Neural cell (in vitro differentiated cells): ENCODE measurements at regions not wholly inside any gene's neighbourhood (a gene's known extent, or its start where the extent isn't known, plus 50 kb on each side); places are given as distances from the start of the nearest gene placed in this dataset.
A peak's percentile ranks its signal among the peaks of the same experiment; 100 is the strongest.

Experiments used
- H2AFZ ChIP-seq: fragments of 200-600, 300-800 bp; sonication (generic), shearing (Covaris generic); 2 replicates; pipeline ENCODE4 v1.6.0; 2014; ENCODE audit warnings: low read depth, mild to moderate bottlenecking, antibody characterized with exemption, low read length, moderate library complexity
- H3F3A ChIP-seq: fragments of 200-600 bp; shearing (Covaris generic); 2 replicates; pipeline ENCODE4 v1.6.1; 2016; ENCODE audit warnings: mild to moderate bottlenecking, moderate library complexity, mixed read lengths, antibody characterized with exemption, low read length; ENCODE audit not compliant: insufficient read depth, poor library complexity, severe bottlenecking
- H3K27ac ChIP-seq: fragments of 200-600, 300-800 bp; sonication (generic), shearing (Covaris generic); 2 replicates; pipeline ENCODE4 v1.5.1; 2014; ENCODE audit warnings: mild to moderate bottlenecking, low read length, moderate library complexity
- H3K27me3 ChIP-seq: fragments of 300-800, 200-600 bp; sonication (generic), shearing (Covaris generic); 2 replicates; pipeline ENCODE4 v1.6.0; 2014; ENCODE audit warnings: mild to moderate bottlenecking, low read depth, low read length, moderate library complexity; ENCODE audit not compliant: insufficient read depth
- H3K36me3 ChIP-seq: fragments of 300-800, 200-600 bp; sonication (generic), shearing (Covaris generic); 2 replicates; pipeline ENCODE4 v1.5.1; 2014; ENCODE audit warnings: mild to moderate bottlenecking, antibody characterized with exemption, low read length, moderate library complexity; ENCODE audit not compliant: insufficient read depth
- H3K4me2 ChIP-seq: fragments of 300-800, 200-600 bp; sonication (generic), shearing (Covaris generic); 2 replicates; pipeline ENCODE4 v1.6.0; 2014; ENCODE audit warnings: mild to moderate bottlenecking, low read length
- H3K4me3 ChIP-seq: fragments of 300-800, 200-600 bp; sonication (generic), shearing (Covaris generic); 2 replicates; pipeline ENCODE4 v1.5.1; 2014; ENCODE audit warnings: mild to moderate bottlenecking, low read length, moderate library complexity
- H3K79me2 ChIP-seq: fragments of 200-600 bp; shearing (Covaris generic); replicated peaks from 2 replicates; pipeline ENCODE4 v1.6.0; 2014; ENCODE audit warnings: mild to moderate bottlenecking, low read length, moderate library complexity; ENCODE audit not compliant: insufficient read depth
- H3K9ac ChIP-seq: fragments of 300-800, 200-600 bp; sonication (generic), shearing (Covaris generic); 2 replicates; pipeline ENCODE4 v1.6.1; 2016; ENCODE audit warnings: mild to moderate bottlenecking, low read length, mixed read lengths
- H3K9me2 ChIP-seq: fragments of 200-600 bp; shearing (Covaris generic); 2 replicates; pipeline ENCODE4 v1.6.1; 2016; ENCODE audit warnings: mild to moderate bottlenecking, low read length, mixed read lengths; ENCODE audit not compliant: insufficient read depth
- H3K9me3 ChIP-seq: fragments of 200-600, 300-800 bp; sonication (generic), shearing (Covaris generic); 2 replicates; pipeline ENCODE4 v1.6.1; 2016; ENCODE audit warnings: mild to moderate bottlenecking, mixed run types, low read length, moderate library complexity, mixed read lengths
- H4K20me1 ChIP-seq: fragments of 200-600 bp; shearing (Covaris generic); 2 replicates; pipeline ENCODE4 v1.6.1; 2016; ENCODE audit warnings: mild to moderate bottlenecking, mixed run types; ENCODE audit not compliant: insufficient read depth
- CTCF ChIP-seq: fragments of 450-650 bp; IDR thresholded peaks from 2 replicates; pipeline ENCODE4 v1.5.1; 2014; ENCODE audit warnings: antibody characterized with exemption, mild to moderate bottlenecking, moderate library complexity; ENCODE audit not compliant: poor library complexity, severe bottlenecking
- EP300 ChIP-seq: fragments of 450-650 bp; conservative IDR thresholded peaks from 2 replicates; pipeline ENCODE4 v1.6.1; 2014; ENCODE audit warnings: antibody characterized with exemption, mild to moderate bottlenecking, moderate library complexity; ENCODE audit not compliant: poor library complexity, severe bottlenecking
- EZH2 ChIP-seq: fragments of 200-600, 300-800 bp; shearing (Covaris generic), sonication (generic); IDR thresholded peaks from 2 replicates; pipeline ENCODE4 v1.6.1; 2014; ENCODE audit warnings: antibody characterized with exemption, low read length, borderline replicate concordance, mild to moderate bottlenecking; ENCODE audit not compliant: insufficient read depth, poor library complexity, severe bottlenecking
- MXI1 ChIP-seq: fragments of 450-650 bp; conservative IDR thresholded peaks from 2 replicates; pipeline ENCODE4 v1.6.1; 2014; ENCODE audit warnings: antibody characterized with exemption, mild to moderate bottlenecking; ENCODE audit not compliant: poor library complexity, severe bottlenecking
- POLR2AphosphoS5 ChIP-seq: IDR thresholded peaks from 2 replicates; pipeline ENCODE4 v1.6.1; 2012
- RAD21 ChIP-seq: fragments of 450-650 bp; conservative IDR thresholded peaks from 2 replicates; pipeline ENCODE4 v1.6.1; 2014; ENCODE audit warnings: antibody characterized with exemption, mild to moderate bottlenecking, moderate library complexity
- REST ChIP-seq: IDR thresholded peaks from 2 replicates; pipeline ENCODE4 v1.6.1; 2012; ENCODE audit warnings: borderline replicate concordance
- SMC3 ChIP-seq: fragments of 450-650 bp; conservative IDR thresholded peaks from 2 replicates; pipeline ENCODE4 v1.6.1; 2014; ENCODE audit warnings: antibody characterized with exemption, mild to moderate bottlenecking, moderate library complexity; ENCODE audit not compliant: poor library complexity
- TAF1 ChIP-seq: IDR thresholded peaks from 2 replicates; pipeline ENCODE4 v1.6.1; 2012; ENCODE audit warnings: low read depth

GRCh38 chr12:100724071-100724470 lies 70.5 kb upstream of the ANO4 start:
- Histone ChIP-seq H3K79me2 (no peaks in the 10 kb centered on the region), H3K9ac (no peak overlapping the region), H3K27me3 (peaks cover 11% of the 10 kb centered on the region), H3F3A (no peaks in the 10 kb centered on the region), H4K20me1 (no peaks in the 10 kb centered on the region), H3K9me3 (no peaks in the 10 kb centered on the region), H3K4me3 (no peak overlapping the region), H3K36me3 (no peaks in the 10 kb centered on the region), H3K27ac (no peak overlapping the region), H2AFZ (no peak overlapping the region), H3K4me2 (no peak overlapping the region), H3K9me2 (no peaks in the 10 kb centered on the region)
- TF ChIP-seq RAD21 (no peak), TAF1 (no peak), EP300 (no peak), POLR2AphosphoS5 (no peak), EZH2 (no peak), CTCF (no peak), REST (no peak), MXI1 (no peak), SMC3 (no peak)

- no peaks in the 10 kb centered on the region for H3K36me3 ChIP-seq
- H3K27ac ChIP-seq, result no peak overlapping the region
- TF ChIP-seq MXI1 (no peak), RAD21 (peak; percentile 72), SMC3 (peak; percentile 83), CTCF (peak; percentile 71)
- no peaks in the 10 kb centered on the region for H3K9me3 ChIP-seq
- no peak overlapping the region for H3K4me3 ChIP-seq
- H3K4me2 ChIP-seq, result no peak overlapping the region
- no peak overlapping the region for H3K9ac ChIP-seq
- no peaks in the 10 kb centered on the region for H4K20me1 ChIP-seq
- no peaks in the 10 kb centered on the region for H3K27me3 ChIP-seq
- H3F3A ChIP-seq, result no peaks in the 10 kb centered on the region
- H3K9me2 ChIP-seq, result no peaks in the 10 kb centered on the region
- H2AFZ ChIP-seq, result no peak overlapping the region
- H3K79me2 ChIP-seq, result no peaks in the 10 kb centered on the region
These were observed 60.6 kb upstream of the ANO4 start for GRCh38 chr12:100733817-100734593.
